ENCODE measurements at regions not wholly inside any gene's neighbourhood (a gene's known extent, or its start where the extent isn't known, plus 50 kb on each side); places are given as distances from the start of the nearest gene placed in this dataset.

GRCh38 chr9:103483471-103484096, 488.5 kb downstream of the CYLC2 start:
- H3K9me3 ChIP-seq (ENCODE audit: low read depth, low read length) = peaks cover 2% of the 10 kb centered on the region
- TF ChIP-seq, protein P1, sequence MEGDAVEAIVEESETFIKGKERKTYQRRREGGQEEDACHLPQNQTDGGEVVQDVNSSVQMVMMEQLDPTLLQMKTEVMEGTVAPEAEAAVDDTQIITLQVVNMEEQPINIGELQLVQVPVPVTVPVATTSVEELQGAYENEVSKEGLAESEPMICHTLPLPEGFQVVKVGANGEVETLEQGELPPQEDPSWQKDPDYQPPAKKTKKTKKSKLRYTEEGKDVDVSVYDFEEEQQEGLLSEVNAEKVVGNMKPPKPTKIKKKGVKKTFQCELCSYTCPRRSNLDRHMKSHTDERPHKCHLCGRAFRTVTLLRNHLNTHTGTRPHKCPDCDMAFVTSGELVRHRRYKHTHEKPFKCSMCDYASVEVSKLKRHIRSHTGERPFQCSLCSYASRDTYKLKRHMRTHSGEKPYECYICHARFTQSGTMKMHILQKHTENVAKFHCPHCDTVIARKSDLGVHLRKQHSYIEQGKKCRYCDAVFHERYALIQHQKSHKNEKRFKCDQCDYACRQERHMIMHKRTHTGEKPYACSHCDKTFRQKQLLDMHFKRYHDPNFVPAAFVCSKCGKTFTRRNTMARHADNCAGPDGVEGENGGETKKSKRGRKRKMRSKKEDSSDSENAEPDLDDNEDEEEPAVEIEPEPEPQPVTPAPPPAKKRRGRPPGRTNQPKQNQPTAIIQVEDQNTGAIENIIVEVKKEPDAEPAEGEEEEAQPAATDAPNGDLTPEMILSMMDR (IDR thresholded peaks at IDR 0.05; ENCODE audit: extremely low read depth, low read depth, low read length) = no peak
- H2AFZ ChIP-seq (ENCODE audit: low read length) = no peak overlapping the region
- H3K4me2 ChIP-seq (ENCODE audit: insufficient read depth, low read length) = no peak overlapping the region
- H3K79me2 ChIP-seq (ENCODE audit: insufficient read depth, low read length) = no peaks in the 10 kb centered on the region
- no peak overlapping the region for H3K4me3 ChIP-seq (ENCODE audit: insufficient read depth, low read length)
- H3K4me1 ChIP-seq (ENCODE audit: insufficient read depth, low read length) = no peaks in the 10 kb centered on the region
- no peaks in the 10 kb centered on the region for H3K36me3 ChIP-seq (ENCODE audit: insufficient read depth, low read length)
- no peaks in the 10 kb centered on the region for H3K27me3 ChIP-seq (ENCODE audit: insufficient read depth, low read length)
- no peaks in the 10 kb centered on the region for H4K20me1 ChIP-seq (ENCODE audit: insufficient read depth, low read length)
- no peak overlapping the region for H3K27ac ChIP-seq (ENCODE audit: low read depth, low read length)
- no peak for DNase-seq (ENCODE audit: insufficient read length, low spot score, missing footprints)

- Histone ChIP-seq H3K36me3 (ENCODE audit: insufficient read depth, low read length) (no peaks in the 10 kb centered on the region), H3K27ac (ENCODE audit: low read depth, low read length) (no peak overlapping the region), H3K4me3 (ENCODE audit: insufficient read depth, low read length) (no peak overlapping the region), H3K9me3 (ENCODE audit: low read depth, low read length) (peaks cover 2% of the 10 kb centered on the region), H3K4me1 (ENCODE audit: insufficient read depth, low read length) (no peaks in the 10 kb centered on the region), H2AFZ (ENCODE audit: low read length) (no peak overlapping the region), H4K20me1 (ENCODE audit: insufficient read depth, low read length) (no peaks in the 10 kb centered on the region), H3K79me2 (ENCODE audit: insufficient read depth, low read length) (no peaks in the 10 kb centered on the region), H3K4me2 (ENCODE audit: insufficient read depth, low read length) (no peak overlapping the region), H3K27me3 (ENCODE audit: insufficient read depth, low read length) (no peaks in the 10 kb centered on the region)
- DNase-seq (ENCODE audit: insufficient read length, low spot score, missing footprints) = no peak
- TF ChIP-seq, protein P1 (IDR thresholded peaks at IDR 0.05; ENCODE audit: extremely low read depth, low read depth, low read length) = no peak
Observed at GRCh38 chr9:103485138-103485537, 490.0 kb downstream of the CYLC2 start.

- TF ChIP-seq, protein P1 (IDR thresholded peaks at IDR 0.05; ENCODE audit: extremely low read depth, low read depth, low read length) = no peak
- no peaks in the 10 kb centered on the region for H4K20me1 ChIP-seq (ENCODE audit: insufficient read depth, low read length)
- H3K4me1 ChIP-seq (ENCODE audit: insufficient read depth, low read length) = no peaks in the 10 kb centered on the region
- H3K9me3 ChIP-seq (ENCODE audit: low read depth, low read length) = peaks cover 2% of the 10 kb centered on the region
- no peak overlapping the region for H3K4me2 ChIP-seq (ENCODE audit: insufficient read depth, low read length)
- no peak overlapping the region for H2AFZ ChIP-seq (ENCODE audit: low read length)
- DNase-seq (ENCODE audit: insufficient read length, low spot score, missing footprints) = no peak
- H3K36me3 ChIP-seq (ENCODE audit: insufficient read depth, low read length) = no peaks in the 10 kb centered on the region
- H3K4me3 ChIP-seq (ENCODE audit: insufficient read depth, low read length) = no peak overlapping the region
- H3K27ac ChIP-seq (ENCODE audit: low read depth, low read length) = no peak overlapping the region
- no peaks in the 10 kb centered on the region for H3K27me3 ChIP-seq (ENCODE audit: insufficient read depth, low read length)
- no peaks in the 10 kb centered on the region for H3K79me2 ChIP-seq (ENCODE audit: insufficient read depth, low read length)
Observed at GRCh38 chr9:103514767-103515166, 519.6 kb downstream of the CYLC2 start.

DNA sequence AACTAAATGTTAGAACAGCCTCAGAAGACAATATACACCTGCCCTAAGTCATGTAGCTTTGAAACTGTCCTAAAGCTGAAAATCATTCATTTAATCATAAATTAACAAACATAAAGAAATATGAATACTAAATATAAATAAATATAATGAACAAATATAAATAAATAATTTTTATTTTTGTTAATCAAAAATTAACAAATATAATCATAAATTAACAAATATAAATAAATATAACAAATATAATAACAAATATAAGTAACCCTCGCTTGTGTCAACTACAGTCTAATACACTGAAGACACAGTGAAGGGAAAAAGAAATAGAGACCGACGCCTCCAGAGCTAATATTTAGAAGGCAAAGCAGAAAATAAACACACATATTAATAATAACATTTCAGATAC, 527.3 kb downstream of the CYLC2 start:
- Histone ChIP-seq H3K4me1 (ENCODE audit: insufficient read depth, low read length) (no peaks in the 10 kb centered on the region), H3K27me3 (ENCODE audit: insufficient read depth, low read length) (no peaks in the 10 kb centered on the region)

More for the DNA sequence above, 527.3 kb downstream of the CYLC2 start:
- no peak overlapping the region for H3K4me2 ChIP-seq (ENCODE audit: insufficient read depth, low read length)
- DNase-seq (ENCODE audit: insufficient read length, low spot score, missing footprints) = no peak
- H3K36me3 ChIP-seq (ENCODE audit: insufficient read depth, low read length) = no peaks in the 10 kb centered on the region
- no peaks in the 10 kb centered on the region for H3K79me2 ChIP-seq (ENCODE audit: insufficient read depth, low read length)
- H3K4me3 ChIP-seq (ENCODE audit: insufficient read depth, low read length) = no peak overlapping the region
- H3K27ac ChIP-seq (ENCODE audit: low read depth, low read length) = no peak overlapping the region
- no peaks in the 10 kb centered on the region for H4K20me1 ChIP-seq (ENCODE audit: insufficient read depth, low read length)
- H3K9me3 ChIP-seq (ENCODE audit: low read depth, low read length) = no peaks in the 10 kb centered on the region
- H2AFZ ChIP-seq (ENCODE audit: low read length) = no peak overlapping the region
- TF ChIP-seq, protein P1 (IDR thresholded peaks at IDR 0.05; ENCODE audit: extremely low read depth, low read depth, low read length) = no peak
